HL-60 (cell line): ENCODE measurements at regions not wholly inside any gene's neighbourhood (a gene's known extent, or its start where the extent isn't known, plus 50 kb on each side); places are given as distances from the start of the nearest gene placed in this dataset.

Source experiments
- CTCF ChIP-seq: IDR thresholded peaks from one replicate; pipeline ENCODE4 v1.5.1; 2011; ENCODE audit warnings: low read length, control low read depth, inconsistent platforms; ENCODE audit not compliant: insufficient read depth
- GABPA ChIP-seq: IDR thresholded peaks from 2 replicates; pipeline ENCODE4 v1.6.1; 2012; ENCODE audit warnings: low read depth
- POLR2AphosphoS5 ChIP-seq: IDR thresholded peaks from 2 replicates; pipeline ENCODE4 v1.6.1; 2012; ENCODE audit warnings: low read depth
- REST ChIP-seq: IDR thresholded peaks from 2 replicates; pipeline ENCODE4 v1.6.1; 2012; ENCODE audit warnings: low read depth; ENCODE audit not compliant: insufficient replicate concordance

- TF ChIP-seq CTCF = no peak
- no peak for TF ChIP-seq REST
- TF ChIP-seq POLR2AphosphoS5 = no peak
- no peak for TF ChIP-seq GABPA
Measured at GRCh38 chr4:111847296-111848008, 297.8 kb upstream of the FAM241A start.
